ENCODE measurements at regions not wholly inside any gene's neighbourhood (a gene's known extent, or its start where the extent isn't known, plus 50 kb on each side); places are given as distances from the start of the nearest gene placed in this dataset.

DNA sequence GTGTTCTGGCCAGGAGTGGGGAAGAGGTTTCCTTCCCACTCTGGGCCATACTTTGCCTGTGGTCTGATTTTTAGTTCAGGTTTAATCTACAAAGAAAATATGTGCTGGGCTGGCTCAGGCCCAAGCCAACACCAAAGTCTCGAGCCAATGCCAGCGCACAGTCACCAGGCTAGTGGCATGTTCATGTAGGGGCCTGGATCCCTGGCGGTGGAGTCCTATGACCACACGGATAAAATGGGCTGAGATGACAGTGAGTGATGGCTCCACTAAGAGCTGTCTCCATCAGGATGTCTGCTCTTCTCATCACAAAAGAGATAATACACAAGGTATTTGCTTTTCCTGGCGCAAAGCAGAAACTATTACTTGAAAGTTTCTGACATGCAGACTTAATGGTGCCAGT is 92.9 kb upstream of the PTPN3 start:
- no peak for DNase-seq (ENCODE audit: low read depth)
- no peak overlapping the region for H3K4me3 ChIP-seq (ENCODE audit: low read depth, low read length)
- TF ChIP-seq CTCF (IDR thresholded peaks at IDR 0.05; ENCODE audit: low read depth, low read length, missing control alignments) = no peak
- in situ Hi-C loops (cut with HindIII; ENCODE audit: low sequenced_read_pairs) = no loop called here

DNA sequence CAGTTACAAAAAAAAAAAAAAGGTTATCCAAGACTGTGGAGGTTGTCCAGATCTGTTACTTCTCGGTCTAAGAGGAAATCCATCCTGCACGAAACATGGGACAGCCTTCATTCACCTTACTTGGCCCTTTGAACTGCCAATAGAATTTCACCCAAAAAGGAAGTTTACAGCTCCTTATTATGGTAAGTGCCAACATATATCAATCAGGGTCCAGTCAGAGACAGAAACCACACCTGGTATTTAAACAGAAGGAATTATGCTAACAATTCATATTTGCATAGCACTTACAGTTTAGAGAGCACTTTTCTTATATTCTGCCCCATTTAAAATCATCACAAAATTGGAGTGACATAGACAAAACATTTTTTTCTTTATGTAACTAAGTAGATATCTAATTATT is 93.6 kb upstream of the PTPN3 start:
- no peak for DNase-seq (ENCODE audit: low read depth)
- no peak for TF ChIP-seq CTCF (IDR thresholded peaks at IDR 0.05; ENCODE audit: low read depth, low read length, missing control alignments)
- in situ Hi-C loops (cut with HindIII; ENCODE audit: low sequenced_read_pairs) = no loop called here
- H3K4me3 ChIP-seq (ENCODE audit: low read depth, low read length) = no peak overlapping the region

DNA sequence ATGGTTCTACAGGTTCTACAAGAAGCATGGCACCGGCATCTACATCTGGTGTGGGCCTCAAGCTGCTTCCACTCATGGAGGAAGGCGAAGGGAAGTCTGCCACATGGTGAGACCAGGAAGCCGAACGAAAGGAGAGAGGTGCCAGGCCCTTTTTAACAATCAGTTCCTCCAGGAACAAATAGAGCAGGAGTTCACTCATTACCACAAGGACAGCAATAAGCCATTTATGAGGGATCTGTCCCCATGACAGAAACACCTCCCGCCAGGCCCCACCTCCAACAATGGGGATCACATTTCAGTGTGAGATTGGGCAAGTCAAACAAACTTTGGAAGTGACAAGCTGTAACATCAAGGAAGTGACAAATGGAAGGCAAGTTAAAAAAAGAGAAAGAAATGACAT is 95.5 kb upstream of the PTPN3 start:
- no peak for DNase-seq (ENCODE audit: low read depth)
- TF ChIP-seq CTCF (IDR thresholded peaks at IDR 0.05; ENCODE audit: low read depth, low read length, missing control alignments) = no peak
- in situ Hi-C loops (cut with HindIII; ENCODE audit: low sequenced_read_pairs) = no loop called here
- no peak overlapping the region for H3K4me3 ChIP-seq (ENCODE audit: low read depth, low read length)

- no peak for DNase-seq (ENCODE audit: low read depth)
- no peak for TF ChIP-seq CTCF (IDR thresholded peaks at IDR 0.05; ENCODE audit: low read depth, low read length, missing control alignments)
- H3K4me3 ChIP-seq (ENCODE audit: low read depth, low read length) = no peak overlapping the region
- in situ Hi-C loops (cut with HindIII; ENCODE audit: low sequenced_read_pairs) = no loop called here
Observed at GRCh38 chr9:109597496-109597895, 99.4 kb upstream of the PTPN3 start.

DNA sequence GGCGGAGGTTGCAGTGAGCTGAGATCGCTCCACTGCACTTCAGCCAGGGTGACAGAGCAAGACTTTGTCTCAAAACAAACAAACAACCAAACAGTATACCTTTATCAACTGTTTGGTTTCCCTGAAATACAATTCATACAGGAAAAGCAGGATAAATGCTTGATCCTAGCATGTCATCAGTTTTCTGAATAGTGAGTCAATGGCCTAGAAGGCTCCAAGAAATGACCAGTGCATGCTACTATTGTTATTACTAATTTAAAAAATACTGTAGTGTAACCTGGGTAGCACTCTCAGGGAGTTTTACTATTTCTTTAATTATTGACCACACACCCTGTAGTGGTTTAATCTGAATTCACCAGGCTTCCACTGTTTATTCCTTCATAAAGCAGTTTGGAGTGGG is 101.0 kb upstream of the PTPN3 start:
- H3K4me3 ChIP-seq (ENCODE audit: low read depth, low read length) = no peak overlapping the region
- in situ Hi-C loops (cut with HindIII; ENCODE audit: low sequenced_read_pairs) = no loop called here
- no peak for TF ChIP-seq CTCF (IDR thresholded peaks at IDR 0.05; ENCODE audit: low read depth, low read length, missing control alignments)
- DNase-seq (ENCODE audit: low read depth) = no peak

- DNase-seq (ENCODE audit: low read depth) = no peak
- no peak overlapping the region for H3K4me3 ChIP-seq (ENCODE audit: low read depth, low read length)
- no peak for TF ChIP-seq CTCF (IDR thresholded peaks at IDR 0.05; ENCODE audit: low read depth, low read length, missing control alignments)
- in situ Hi-C loops (cut with HindIII; ENCODE audit: low sequenced_read_pairs) = no loop called here
Observed at GRCh38 chr9:109599711-109600110, 101.6 kb upstream of the PTPN3 start.

- no peak for TF ChIP-seq CTCF (IDR thresholded peaks at IDR 0.05; ENCODE audit: low read depth, low read length, missing control alignments)
- DNase-seq (ENCODE audit: low read depth) = peak; percentile 99
- in situ Hi-C loops (cut with HindIII; ENCODE audit: low sequenced_read_pairs) = no loop called here
- H3K4me3 ChIP-seq (ENCODE audit: low read depth, low read length) = no peak overlapping the region
Observed at GRCh38 chr9:109600142-109600541, 102.0 kb upstream of the PTPN3 start.
